ENCODE measurements at regions not wholly inside any gene's neighbourhood (a gene's known extent, or its start where the extent isn't known, plus 50 kb on each side); places are given as distances from the start of the nearest gene placed in this dataset.
A peak's percentile ranks its signal among the peaks of the same experiment; 100 is the strongest.

DNA sequence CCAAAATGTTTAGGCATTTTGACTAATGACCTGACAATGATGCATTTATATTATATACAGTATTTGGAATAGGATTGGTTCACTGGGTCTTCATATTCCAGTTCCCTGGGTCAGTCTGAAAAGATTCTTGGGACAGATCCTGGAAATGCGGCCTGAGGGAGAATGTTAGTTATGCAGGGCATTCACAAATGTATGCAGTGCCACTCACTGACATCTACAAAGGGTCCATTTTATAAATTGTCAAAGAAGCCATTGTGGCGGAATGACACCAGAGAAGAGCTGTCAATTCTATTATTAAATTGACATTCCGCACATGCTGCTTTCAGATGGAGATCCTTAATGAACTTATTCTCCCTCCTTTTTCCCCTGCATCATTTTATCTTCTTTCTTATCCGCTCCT is 176.6 kb downstream of the VGLL3 start:
- no peaks in the 10 kb centered on the region for H3K36me3 ChIP-seq
- no peak for DNase-seq
- no peaks in the 10 kb centered on the region for H3K9me3 ChIP-seq
- no peak overlapping the region for H3K4me3 ChIP-seq
- H3K27me3 ChIP-seq = no peaks in the 10 kb centered on the region

DNA sequence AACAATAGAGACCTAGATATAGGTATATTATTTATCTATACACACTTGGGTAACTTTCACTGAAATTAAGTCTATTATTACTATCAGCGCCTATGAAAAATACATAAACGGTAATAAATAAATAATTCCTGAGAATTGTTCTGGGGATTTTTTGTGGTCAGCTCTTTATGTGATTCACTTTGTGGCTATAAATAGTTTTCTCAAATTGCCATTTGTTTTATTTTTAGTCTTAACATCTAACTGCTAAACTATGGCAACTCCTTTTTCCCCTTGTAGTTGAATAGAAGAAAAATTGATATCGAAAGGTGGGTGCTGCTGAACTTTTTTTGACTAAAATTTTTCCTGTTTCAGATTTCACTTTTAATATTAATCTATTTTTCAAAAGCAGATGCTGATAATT is 189.0 kb downstream of the VGLL3 start:
- peaks cover 2% of the 10 kb centered on the region; the same call in 1 of the 2 replicates for H3K9me3 ChIP-seq
- DNase-seq = no peak
- H3K27me3 ChIP-seq = no peaks in the 10 kb centered on the region
- H3K36me3 ChIP-seq = no peaks in the 10 kb centered on the region
- H3K4me3 ChIP-seq = no peak overlapping the region

DNA sequence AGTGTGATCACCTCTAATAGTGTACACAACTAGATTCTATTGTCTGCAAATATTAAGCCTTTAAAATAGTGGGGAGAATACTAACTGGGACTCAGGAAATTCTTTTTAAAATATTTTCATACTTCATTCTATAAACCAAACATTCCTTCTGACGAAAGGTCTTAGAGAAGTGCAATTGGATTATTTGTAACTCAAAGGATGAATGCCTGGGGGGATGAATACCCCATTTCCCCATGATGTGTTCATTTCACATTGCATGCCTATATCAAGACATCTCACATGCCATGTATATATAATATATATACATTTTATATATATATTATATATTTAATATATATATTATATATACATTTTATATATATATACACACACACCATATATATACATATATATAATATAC is 189.9 kb downstream of the VGLL3 start:
- H3K4me3 ChIP-seq = no peak overlapping the region
- no peaks in the 10 kb centered on the region for H3K36me3 ChIP-seq
- H3K9me3 ChIP-seq = no peaks in the 10 kb centered on the region
- H3K27me3 ChIP-seq = no peaks in the 10 kb centered on the region
- no peak for DNase-seq

DNA sequence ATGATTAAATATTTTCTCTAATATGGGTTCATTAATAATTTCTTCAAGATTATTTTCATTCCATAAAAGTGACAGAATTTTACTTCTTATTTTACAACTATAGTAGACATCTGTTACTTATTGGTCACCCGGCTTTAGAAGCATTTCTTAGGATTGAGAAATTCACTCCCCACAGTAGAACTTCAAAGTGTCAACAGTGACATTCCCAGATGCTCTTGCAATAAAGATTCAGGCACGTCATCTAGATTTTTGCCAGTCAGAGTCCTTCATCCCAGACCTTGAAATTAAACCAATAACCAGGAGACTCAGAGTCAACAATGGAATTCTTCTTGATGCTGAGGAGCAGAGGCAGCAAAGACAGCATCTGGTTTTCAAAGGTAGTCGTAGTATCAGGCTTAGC is 190.8 kb downstream of the VGLL3 start:
- Histone ChIP-seq H3K9me3 (no peaks in the 10 kb centered on the region), H3K27me3 (no peaks in the 10 kb centered on the region), H3K36me3 (no peaks in the 10 kb centered on the region), H3K4me3 (no peak overlapping the region)
- no peak for DNase-seq

DNA sequence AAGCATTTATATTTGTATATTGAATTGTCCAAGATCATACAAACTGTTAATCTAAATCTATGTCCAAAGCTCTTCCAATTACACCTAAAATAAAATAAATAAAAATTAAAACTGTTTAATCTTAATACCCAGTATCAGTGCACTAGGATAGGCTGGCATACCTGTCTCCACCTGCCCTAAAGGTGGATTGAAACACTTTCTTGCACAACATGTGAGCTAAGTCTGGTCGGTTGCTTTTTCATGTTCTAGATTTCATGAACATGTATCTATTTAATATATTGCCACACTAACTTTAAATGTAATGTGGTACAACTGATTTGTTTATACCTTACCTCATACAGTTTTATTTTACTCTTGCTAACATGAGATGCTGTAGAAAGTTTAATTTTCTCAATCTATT is 193.0 kb downstream of the VGLL3 start:
- Histone ChIP-seq H3K4me3 (no peak overlapping the region), H3K36me3 (no peaks in the 10 kb centered on the region), H3K9me3 (no peaks in the 10 kb centered on the region), H3K27me3 (no peaks in the 10 kb centered on the region)
- DNase-seq = no peak

DNA sequence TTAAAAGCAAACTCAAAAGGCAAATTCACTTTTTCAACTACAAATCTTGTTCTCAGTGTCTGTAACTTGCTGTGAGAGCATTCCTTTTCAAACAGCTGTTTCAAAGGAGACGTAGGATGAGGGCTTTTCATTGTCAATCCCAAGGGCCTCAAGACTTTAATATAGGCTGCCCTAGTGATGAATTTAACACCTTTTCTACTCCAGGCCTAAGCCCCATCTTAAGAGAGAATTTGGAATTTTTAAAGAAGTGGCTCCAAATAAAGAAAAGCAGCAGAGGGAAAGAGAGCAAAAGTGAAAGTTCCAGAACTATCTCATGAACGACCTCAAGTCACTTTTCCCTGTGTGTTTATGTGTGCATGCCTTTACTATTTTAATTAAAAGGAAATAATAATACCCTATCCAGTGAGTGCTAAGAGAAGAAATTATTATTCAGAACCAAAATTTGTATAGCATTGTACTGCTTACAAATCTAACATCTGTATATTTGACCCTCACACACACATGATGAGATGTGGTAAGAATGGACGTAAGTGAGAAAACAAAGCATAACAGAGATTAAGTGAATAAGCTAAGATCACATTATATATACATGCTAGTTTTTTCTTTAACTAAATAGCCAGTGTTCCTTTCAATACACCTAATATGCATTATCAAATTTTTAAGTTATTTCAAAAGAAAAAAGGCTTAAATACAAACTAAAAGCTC is 196.4 kb downstream of the VGLL3 start:
- Histone ChIP-seq H3K9me3 (no peaks in the 10 kb centered on the region), H3K36me3 (no peaks in the 10 kb centered on the region), H3K4me3 (peak overlapping the region; percentile 24), H3K27me3 (no peaks in the 10 kb centered on the region)
- no peak for DNase-seq

DNA sequence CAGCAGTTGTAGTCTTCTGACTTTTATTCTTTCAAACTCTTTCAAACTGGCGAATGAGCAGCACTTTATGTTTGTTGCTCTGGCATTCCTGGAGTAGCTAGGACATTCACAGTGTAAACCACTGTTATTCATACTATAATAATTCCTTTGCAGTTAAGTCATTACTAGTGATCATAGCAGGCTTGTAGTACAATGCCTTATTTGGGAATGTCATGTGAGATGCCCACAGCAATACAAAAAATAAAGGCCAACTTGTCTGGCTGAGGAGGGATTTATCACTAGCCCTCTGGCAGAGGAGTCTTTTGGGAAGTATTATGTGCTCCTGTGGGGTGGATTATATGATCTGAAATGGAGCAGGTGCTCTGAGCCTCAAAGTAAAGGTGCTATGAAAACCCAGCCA is 197.2 kb downstream of the VGLL3 start:
- H3K9me3 ChIP-seq = no peaks in the 10 kb centered on the region
- H3K27me3 ChIP-seq = no peaks in the 10 kb centered on the region
- DNase-seq = peak; percentile 46
- H3K4me3 ChIP-seq = no peak overlapping the region
- H3K36me3 ChIP-seq = no peaks in the 10 kb centered on the region

DNA sequence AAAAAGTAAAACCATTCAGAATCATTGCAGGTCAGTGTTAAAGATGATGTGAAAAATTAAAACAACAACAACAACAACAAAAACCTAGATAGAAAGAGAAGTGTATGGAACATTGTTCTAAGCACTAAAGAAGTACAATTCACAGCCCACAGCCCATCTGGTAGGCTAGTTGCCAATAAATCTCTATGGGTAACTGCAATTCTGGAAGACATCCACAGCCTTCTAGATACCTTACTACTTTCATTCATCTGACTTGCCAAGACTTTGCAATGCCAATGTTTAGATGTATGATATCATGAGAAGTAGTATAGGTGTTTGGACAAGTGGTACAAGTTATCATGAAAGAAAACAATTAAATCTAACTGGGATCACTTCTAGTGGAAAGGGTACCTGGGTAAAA is 198.6 kb downstream of the VGLL3 start:
- no peaks in the 10 kb centered on the region for H3K9me3 ChIP-seq
- DNase-seq = no peak
- H3K4me3 ChIP-seq = no peak overlapping the region
- H3K36me3 ChIP-seq = no peaks in the 10 kb centered on the region
- no peaks in the 10 kb centered on the region for H3K27me3 ChIP-seq

DNA sequence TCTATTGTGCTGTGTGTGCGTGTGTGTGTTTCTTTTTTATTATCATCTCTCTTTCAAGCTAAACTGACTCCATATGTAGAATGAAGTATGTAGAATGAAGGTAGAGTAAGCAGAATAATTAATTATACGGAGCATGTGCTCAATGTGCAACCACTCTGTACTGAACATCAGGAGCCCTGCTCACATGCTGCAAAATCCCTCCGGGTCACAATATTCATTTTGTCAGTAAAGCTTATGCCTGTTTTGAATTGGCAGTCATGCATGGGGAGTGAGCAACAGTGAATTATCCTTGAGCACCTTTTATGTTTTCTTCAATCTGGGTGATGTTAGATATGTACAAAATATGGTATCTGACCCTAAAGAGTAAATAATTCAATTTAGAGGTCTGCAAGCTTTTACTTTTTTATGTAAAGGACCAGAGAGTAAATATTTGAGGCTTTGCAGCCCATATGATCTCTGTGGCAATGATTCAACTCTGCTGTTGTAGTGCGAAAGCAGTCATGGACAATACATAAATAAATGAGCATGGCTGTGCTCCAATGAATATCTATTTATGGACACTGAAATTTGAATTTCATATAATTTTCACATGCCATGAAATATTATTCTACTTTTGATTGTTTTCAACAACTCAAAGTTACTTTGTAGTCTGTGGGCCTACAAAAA is 199.9 kb downstream of the VGLL3 start:
- Histone ChIP-seq H3K36me3 (no peaks in the 10 kb centered on the region), H3K4me3 (no peak overlapping the region), H3K27me3 (no peaks in the 10 kb centered on the region), H3K9me3 (no peaks in the 10 kb centered on the region)
- no peak for DNase-seq

DNA sequence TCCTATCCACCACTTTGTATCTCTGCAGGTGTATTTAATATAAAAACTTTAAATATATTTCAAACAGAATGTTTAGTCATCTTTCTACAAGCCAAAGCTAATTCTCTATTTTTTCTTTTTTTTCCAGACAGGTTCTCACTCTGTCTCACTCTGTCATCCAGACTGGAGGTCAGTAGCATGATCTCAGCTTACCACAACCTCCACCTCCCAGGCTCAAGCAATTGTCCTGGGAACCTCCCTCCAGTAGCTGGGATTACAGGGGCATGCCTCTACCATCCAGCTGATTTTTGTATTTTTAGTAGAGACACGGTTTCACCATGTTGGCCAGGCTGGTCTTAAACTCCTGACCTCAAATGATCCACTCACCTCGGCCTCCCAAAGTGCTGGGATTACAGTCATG is 202.6 kb downstream of the VGLL3 start:
- Histone ChIP-seq H3K27me3 (no peaks in the 10 kb centered on the region), H3K4me3 (no peak overlapping the region), H3K36me3 (no peaks in the 10 kb centered on the region), H3K9me3 (no peaks in the 10 kb centered on the region)
- DNase-seq = no peak

DNA sequence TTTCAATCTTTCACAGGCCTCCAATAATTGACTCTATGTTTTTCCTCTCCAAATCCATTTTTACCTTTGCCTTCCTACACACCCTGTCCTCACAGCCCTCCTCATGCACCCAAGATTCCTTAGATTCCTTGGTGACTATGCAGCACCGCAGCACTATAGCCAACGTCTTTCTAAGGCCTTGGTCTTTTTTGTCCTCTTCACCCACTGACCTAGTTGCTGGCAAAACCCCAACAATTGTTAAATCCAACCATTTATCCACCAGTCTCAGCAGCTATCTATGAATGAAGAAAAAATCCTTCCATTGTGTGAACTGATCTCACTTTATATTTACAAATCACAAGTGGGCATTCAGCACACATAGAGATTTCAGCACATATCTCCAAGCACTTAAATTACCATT is 203.9 kb downstream of the VGLL3 start:
- no peaks in the 10 kb centered on the region for H3K36me3 ChIP-seq
- no peak overlapping the region for H3K4me3 ChIP-seq
- H3K9me3 ChIP-seq = no peaks in the 10 kb centered on the region
- H3K27me3 ChIP-seq = no peaks in the 10 kb centered on the region
- no peak for DNase-seq

DNA sequence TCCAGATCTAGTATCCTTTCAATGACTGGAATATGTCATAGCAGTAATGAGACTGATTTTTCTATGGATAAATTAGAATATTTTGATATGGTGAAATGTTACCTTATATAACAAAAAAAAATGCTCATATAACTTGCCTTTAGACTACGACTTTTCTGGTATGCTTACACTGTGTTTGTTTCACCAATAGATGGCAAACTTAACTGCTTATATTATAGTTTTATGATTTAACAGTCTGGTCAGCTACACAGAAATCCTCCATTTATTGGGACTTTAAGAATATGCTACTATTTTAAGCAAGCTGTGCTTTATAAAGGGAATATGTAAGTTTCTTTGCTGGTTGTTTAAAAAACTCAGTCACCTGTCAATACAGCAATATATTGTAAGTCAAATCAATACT is 205.6 kb downstream of the VGLL3 start:
- Histone ChIP-seq H3K4me3 (no peak overlapping the region), H3K9me3 (no peaks in the 10 kb centered on the region), H3K27me3 (no peaks in the 10 kb centered on the region), H3K36me3 (no peaks in the 10 kb centered on the region)
- DNase-seq = no peak

DNA sequence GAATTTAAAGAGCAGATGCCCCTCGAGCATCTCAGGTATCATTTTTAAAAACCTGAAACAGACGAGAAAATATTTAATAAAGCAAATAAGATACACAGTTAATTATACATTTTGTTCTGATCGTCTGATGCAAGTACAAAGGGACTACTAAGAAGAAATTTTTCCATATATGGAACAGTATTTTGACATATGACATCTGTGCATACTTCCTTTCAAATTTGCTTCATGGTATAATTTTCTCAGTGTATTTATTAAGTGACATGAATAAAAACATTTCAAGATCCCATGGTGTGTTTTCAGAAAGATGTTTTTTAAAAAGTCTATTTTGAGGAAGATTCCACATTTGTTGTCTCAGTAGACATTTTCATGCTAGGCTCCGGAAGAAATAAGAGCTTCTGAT is 208.1 kb downstream of the VGLL3 start:
- H3K4me3 ChIP-seq = no peak overlapping the region
- no peaks in the 10 kb centered on the region for H3K27me3 ChIP-seq
- H3K36me3 ChIP-seq = no peaks in the 10 kb centered on the region
- H3K9me3 ChIP-seq = no peaks in the 10 kb centered on the region
- DNase-seq = no peak

DNA sequence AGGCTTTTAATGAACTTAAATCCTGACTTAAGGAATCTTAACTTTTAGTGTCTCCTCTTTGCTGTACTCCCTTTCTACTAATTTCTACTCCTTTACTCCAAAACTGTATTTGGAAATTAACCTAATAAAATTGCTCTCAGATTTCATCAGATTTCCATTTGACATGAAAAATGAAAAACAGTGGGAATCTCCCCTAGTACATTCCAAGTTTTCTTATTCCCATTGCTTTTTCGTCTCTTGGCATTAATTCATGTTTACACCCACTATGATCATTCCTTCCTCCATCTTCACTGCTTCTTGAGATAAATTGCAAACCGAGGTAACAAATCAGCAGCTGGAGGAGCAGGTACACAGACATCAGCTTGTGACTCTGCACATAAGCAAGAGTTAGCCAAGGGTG is 208.7 kb downstream of the VGLL3 start:
- no peaks in the 10 kb centered on the region for H3K27me3 ChIP-seq
- H3K36me3 ChIP-seq = no peaks in the 10 kb centered on the region
- H3K9me3 ChIP-seq = no peaks in the 10 kb centered on the region
- no peak overlapping the region for H3K4me3 ChIP-seq
- DNase-seq = no peak

DNA sequence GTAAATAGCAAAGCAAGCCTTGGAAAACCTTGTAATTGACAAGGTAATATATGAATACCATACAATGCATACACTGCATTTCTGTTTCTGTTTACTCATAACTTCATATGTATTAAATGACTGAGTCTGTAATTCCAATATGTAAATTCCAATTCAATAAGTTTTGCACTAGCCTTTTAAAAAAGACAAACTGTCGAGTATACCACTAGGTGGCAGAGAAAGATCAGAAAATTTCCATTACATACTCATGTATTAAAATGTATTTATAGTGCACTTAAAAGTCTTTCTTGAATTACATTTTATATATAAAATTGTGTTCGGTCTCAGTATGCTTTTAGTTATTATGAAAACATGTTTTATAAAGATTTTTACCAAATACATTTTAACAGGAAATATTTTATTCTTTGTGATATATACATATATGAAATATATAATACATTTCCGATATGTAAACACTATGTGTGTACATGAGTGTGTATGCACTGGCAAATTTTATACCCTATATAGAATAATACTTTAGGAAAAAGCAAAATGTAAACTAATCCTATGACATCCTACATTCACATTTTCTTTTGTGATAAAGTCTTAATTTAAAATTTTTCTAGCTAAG is 216.8 kb downstream of the VGLL3 start:
- Histone ChIP-seq H3K9me3 (no peaks in the 10 kb centered on the region), H3K36me3 (no peaks in the 10 kb centered on the region), H3K4me3 (no peak overlapping the region), H3K27me3 (no peaks in the 10 kb centered on the region)
- no peak for DNase-seq

DNA sequence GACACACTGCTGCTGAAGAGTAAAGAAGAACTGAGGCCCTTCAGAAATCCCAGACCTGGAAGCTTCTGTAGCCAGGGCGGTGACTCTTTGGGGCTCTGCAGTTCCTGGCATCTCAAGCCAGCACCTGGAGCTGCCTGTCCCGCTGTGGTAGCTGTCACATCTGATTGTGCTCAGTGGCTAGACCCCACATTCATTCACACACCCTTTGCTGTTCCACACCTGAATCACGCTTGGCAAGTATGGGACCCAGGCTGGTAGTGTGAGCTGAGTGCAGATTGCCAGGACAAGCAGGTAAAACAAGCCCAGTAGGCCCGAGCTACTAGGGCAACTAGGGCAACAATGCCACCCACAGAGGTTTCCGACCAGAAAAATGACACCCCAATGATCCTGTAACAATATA is 218.2 kb downstream of the VGLL3 start:
- Histone ChIP-seq H3K36me3 (no peaks in the 10 kb centered on the region), H3K9me3 (no peaks in the 10 kb centered on the region), H3K27me3 (no peaks in the 10 kb centered on the region), H3K4me3 (no peak overlapping the region)
- DNase-seq = no peak

DNA sequence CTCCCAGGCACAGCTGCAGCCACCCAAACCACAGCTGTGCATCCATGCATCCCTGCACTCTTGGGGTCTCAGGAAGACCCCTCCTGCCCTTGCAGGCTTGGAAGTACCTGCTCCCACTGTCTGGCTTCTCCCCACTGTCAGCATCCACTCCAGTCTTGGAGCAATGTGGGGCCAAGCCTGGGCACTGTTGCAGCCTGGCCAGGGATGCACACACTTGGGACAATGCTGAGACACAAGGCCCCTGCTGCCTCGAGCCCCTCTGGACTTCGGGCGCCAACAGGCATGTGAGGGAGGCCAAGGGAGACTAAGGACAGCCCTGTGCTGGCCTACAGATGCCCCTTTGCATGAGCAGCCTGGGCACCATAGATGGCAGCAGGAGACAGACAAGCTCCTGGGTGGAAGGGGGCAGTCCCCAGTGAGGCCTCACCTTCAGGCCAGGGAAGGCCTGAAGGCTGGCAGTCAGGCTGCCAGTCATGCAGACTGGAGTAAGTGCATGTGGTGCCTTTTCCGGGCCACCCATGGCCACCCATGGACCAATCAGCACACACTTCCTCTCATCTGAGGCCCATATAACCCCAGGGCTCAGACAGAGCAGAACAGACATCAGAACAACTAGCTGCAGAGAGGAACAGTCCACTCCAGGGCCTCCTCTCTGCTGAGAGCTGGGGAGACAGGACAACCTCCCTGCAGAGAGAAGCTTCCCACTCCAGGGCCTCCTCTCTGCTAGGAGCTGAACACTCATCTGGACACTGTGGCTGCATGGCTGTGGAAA is 219.0 kb downstream of the VGLL3 start:
- Histone ChIP-seq H3K36me3 (no peaks in the 10 kb centered on the region), H3K27me3 (no peaks in the 10 kb centered on the region), H3K4me3 (no peak overlapping the region), H3K9me3 (no peaks in the 10 kb centered on the region)
- DNase-seq = no peak

Measured in MG63 (cell line).